ENCODE measurements at regions not wholly inside any gene's neighbourhood (a gene's known extent, or its start where the extent isn't known, plus 50 kb on each side); places are given as distances from the start of the nearest gene placed in this dataset.

DNA sequence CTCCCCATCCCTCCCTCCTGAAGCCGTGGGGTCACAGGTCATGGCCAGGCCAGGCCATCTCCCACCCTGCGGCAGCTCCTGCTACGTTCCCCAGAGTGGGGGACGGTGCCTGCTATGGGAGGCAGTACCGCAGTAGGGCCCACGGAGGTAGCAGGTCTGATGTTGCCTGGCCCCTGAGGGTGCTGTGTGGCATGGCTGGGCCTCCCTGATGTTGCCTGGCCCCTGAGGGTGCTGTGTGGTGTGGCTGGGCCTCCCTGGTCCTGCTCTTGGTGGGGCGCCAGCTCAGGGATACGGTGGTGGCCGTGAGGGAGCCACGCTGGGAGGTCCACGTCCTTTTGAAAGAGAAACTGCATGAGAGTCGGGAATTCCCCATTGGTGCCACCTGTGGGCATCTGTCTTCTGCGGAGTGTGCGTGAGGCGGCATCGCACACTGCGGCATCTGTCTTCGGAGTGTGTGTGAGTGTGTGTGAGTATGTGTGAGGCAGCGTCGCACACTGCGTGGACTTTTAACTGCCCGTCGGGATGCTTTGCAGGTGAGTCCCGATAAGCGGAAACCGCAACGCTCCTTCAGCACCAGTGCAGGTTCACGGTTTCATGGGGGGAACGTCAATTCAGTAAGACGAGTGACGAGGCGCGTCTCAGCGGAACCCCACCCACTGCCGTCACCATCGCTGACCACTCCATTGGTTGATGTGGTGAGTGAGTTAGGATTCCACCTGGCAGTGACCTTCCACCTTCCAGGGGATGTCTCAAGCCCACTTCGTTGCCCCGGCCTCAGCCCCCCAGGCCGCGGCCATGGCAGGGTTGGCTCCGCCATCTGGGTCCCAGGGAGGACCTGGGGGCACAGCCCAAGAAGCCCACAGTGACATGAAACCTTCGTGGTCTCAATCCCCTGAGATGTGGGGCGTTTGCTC is 51.2 kb upstream of the CFAP46 start:
- Histone ChIP-seq H3K4me1 (ENCODE audit: control insufficient read depth in 1 of 2, insufficient read depth in 2 of 2, low read length in 2 of 2) (no peaks in the 10 kb centered on the region), H3K4me3 (replicated peaks in 1 of 2; ENCODE audit: low read depth in 1 of 2, low read length in 2 of 2) (no peak overlapping the region), H4K20me1 (ENCODE audit: insufficient read depth) (no peaks in the 10 kb centered on the region), H3K79me2 (ENCODE audit: insufficient read depth, low read length) (no peaks in the 10 kb centered on the region), H2AFZ (ENCODE audit: low read depth, low read length, poor library complexity, severe bottlenecking) (no peak overlapping the region), H3K27ac (ENCODE audit: low read depth, low read length) (no peak overlapping the region), H3K4me2 (ENCODE audit: low read length) (no peak overlapping the region), H3K36me3 (ENCODE audit: control insufficient read depth in 1 of 2, insufficient read depth in 2 of 2, low read length in 2 of 2) (no peaks in the 10 kb centered on the region), H3K9me2 (ENCODE audit: insufficient read depth) (no peaks in the 10 kb centered on the region), H3K27me3 (ENCODE audit: insufficient read depth, low read length) (no peaks in the 10 kb centered on the region), H3K9ac (ENCODE audit: low read length) (no peak overlapping the region), H3K9me3 (ENCODE audit: control insufficient read depth in 1 of 2, insufficient read depth in 1 of 2, low read depth in 1 of 2, low read length in 2 of 2) (no peaks in the 10 kb centered on the region)
- ChIA-PET RAD21 (ENCODE audit: low non-redundant PET in 1 of 2, low total read pairs in 2 of 2, uncharacterized antibody in 2 of 2, unreplicated experiment in 2 of 2) (no interaction called here), CTCF (no interaction called here), POLR2A (no interaction called here)
- no peak for TF ChIP-seq RAD21 (IDR thresholded peaks at IDR 0.05; ENCODE audit: low read depth)
- no peak for ATAC-seq
- BruUV-seq (replicated peaks): no TSS peak
- DNase-seq (ENCODE audit: low read depth, low spot score): no peak
- intact Hi-C loops (cut with micrococcal nuclease): no loop called here

DNA sequence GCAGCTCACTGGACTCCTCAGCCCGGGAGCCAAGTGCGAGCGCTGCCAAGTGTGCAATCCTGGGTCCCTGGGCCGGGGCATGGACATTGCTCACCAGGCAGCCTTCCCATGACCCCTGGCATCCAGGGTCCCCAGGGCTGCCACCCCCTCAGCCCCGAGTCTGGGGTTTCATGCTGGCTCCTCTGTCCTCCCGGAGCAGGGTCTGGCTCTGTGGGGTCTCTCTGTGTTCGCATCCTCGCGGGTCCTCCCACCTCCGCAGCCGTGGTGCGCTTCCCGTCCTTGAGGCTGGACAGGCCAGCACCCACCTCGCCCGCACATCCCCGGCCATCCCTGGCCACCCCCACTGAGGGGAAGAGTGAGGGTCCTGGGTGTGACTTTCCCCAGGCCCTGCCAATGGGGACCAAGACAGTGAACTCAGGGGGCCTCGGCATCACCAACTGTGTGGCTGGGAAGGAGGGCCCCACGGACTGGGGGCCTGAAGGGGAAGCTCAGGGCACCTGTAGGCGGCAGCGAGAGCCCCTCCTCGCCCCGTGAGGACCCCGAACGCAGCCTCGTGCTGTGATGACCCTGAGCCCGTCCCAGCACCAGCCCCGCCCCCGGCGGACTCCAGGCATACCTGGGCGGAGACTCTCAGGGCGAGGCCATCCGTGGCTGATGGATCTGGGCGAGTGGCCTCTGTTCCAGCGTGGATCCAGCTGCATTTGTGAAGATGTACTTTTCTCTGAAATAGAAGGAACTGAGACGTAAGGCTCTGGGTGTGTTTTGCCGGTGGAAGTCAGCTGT is 50.3 kb upstream of the CFAP46 start:
- DNase-seq (ENCODE audit: low read depth, low spot score): no peak
- no peaks in the 10 kb centered on the region for H4K20me1 ChIP-seq (ENCODE audit: insufficient read depth)
- H2AFZ ChIP-seq (ENCODE audit: low read depth, low read length, poor library complexity, severe bottlenecking): no peak overlapping the region
- no peaks in the 10 kb centered on the region for H3K79me2 ChIP-seq (ENCODE audit: insufficient read depth, low read length)
- H3K4me1 ChIP-seq (ENCODE audit: control insufficient read depth in 1 of 2, insufficient read depth in 2 of 2, low read length in 2 of 2): no peaks in the 10 kb centered on the region
- H3K9me2 ChIP-seq (ENCODE audit: insufficient read depth): no peaks in the 10 kb centered on the region
- no peak for ATAC-seq
- no peaks in the 10 kb centered on the region for H3K27me3 ChIP-seq (ENCODE audit: insufficient read depth, low read length)
- no peak overlapping the region for H3K4me2 ChIP-seq (ENCODE audit: low read length)
- ChIA-PET RAD21 (ENCODE audit: low non-redundant PET in 1 of 2, low total read pairs in 2 of 2, uncharacterized antibody in 2 of 2, unreplicated experiment in 2 of 2) (no interaction called here), CTCF (no interaction called here), POLR2A (no interaction called here)
- no peak overlapping the region for H3K9ac ChIP-seq (ENCODE audit: low read length)
- H3K4me3 ChIP-seq (replicated peaks in 1 of 2; ENCODE audit: low read depth in 1 of 2, low read length in 2 of 2): no peak overlapping the region
- no peaks in the 10 kb centered on the region for H3K9me3 ChIP-seq (ENCODE audit: control insufficient read depth in 1 of 2, insufficient read depth in 1 of 2, low read depth in 1 of 2, low read length in 2 of 2)
- H3K27ac ChIP-seq (ENCODE audit: low read depth, low read length): no peak overlapping the region
- TF ChIP-seq RAD21 (IDR thresholded peaks at IDR 0.05; ENCODE audit: low read depth) (no peak), FOSL1 (IDR thresholded peaks at IDR 0.05; ENCODE audit: low read depth) (no peak), SIN3A (IDR thresholded peaks at IDR 0.05; ENCODE audit: low read depth) (no peak), ZFX (IDR thresholded peaks at IDR 0.05) (no peak), POLR2AphosphoS5 (IDR thresholded peaks at IDR 0.05; ENCODE audit: low read depth, low read length) (no peak), POLR2A (IDR thresholded peaks at IDR 0.05; ENCODE audit: borderline replicate concordance, extremely low read depth, insufficient read depth, insufficient read length) (no peak), CEBPB (IDR thresholded peaks at IDR 0.05; ENCODE audit: low read depth) (no peak), TCF7L2 (IDR thresholded peaks at IDR 0.05; ENCODE audit: borderline replicate concordance, extremely low read depth, insufficient read depth, insufficient read length) (no peak), SP1 (IDR thresholded peaks at IDR 0.05; ENCODE audit: low read depth) (no peak), ELF1 (IDR thresholded peaks at IDR 0.05; ENCODE audit: borderline replicate concordance, low read depth) (no peak)
- TF ChIP-seq, protein P1, sequence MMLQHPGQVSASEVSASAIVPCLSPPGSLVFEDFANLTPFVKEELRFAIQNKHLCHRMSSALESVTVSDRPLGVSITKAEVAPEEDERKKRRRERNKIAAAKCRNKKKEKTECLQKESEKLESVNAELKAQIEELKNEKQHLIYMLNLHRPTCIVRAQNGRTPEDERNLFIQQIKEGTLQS (IDR thresholded peaks at IDR 0.05): no peak
- TF ChIP-seq, protein P2, sequence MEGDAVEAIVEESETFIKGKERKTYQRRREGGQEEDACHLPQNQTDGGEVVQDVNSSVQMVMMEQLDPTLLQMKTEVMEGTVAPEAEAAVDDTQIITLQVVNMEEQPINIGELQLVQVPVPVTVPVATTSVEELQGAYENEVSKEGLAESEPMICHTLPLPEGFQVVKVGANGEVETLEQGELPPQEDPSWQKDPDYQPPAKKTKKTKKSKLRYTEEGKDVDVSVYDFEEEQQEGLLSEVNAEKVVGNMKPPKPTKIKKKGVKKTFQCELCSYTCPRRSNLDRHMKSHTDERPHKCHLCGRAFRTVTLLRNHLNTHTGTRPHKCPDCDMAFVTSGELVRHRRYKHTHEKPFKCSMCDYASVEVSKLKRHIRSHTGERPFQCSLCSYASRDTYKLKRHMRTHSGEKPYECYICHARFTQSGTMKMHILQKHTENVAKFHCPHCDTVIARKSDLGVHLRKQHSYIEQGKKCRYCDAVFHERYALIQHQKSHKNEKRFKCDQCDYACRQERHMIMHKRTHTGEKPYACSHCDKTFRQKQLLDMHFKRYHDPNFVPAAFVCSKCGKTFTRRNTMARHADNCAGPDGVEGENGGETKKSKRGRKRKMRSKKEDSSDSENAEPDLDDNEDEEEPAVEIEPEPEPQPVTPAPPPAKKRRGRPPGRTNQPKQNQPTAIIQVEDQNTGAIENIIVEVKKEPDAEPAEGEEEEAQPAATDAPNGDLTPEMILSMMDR (IDR thresholded peaks at IDR 0.05 in 2 of 3, conservative IDR thresholded peaks at IDR 0.05 in 1 of 3; ENCODE audit: borderline replicate concordance in 1 of 3, insufficient read depth in 1 of 3, low read depth in 2 of 3, low read length in 2 of 3): no peak
- no peaks in the 10 kb centered on the region for H3K36me3 ChIP-seq (ENCODE audit: control insufficient read depth in 1 of 2, insufficient read depth in 2 of 2, low read length in 2 of 2)
- no TSS peak for BruUV-seq (replicated peaks)
- intact Hi-C loops (cut with micrococcal nuclease): no loop called here
